ENCODE measurements at regions not wholly inside any gene's neighbourhood (a gene's known extent, or its start where the extent isn't known, plus 50 kb on each side); places are given as distances from the start of the nearest gene placed in this dataset.

DNA sequence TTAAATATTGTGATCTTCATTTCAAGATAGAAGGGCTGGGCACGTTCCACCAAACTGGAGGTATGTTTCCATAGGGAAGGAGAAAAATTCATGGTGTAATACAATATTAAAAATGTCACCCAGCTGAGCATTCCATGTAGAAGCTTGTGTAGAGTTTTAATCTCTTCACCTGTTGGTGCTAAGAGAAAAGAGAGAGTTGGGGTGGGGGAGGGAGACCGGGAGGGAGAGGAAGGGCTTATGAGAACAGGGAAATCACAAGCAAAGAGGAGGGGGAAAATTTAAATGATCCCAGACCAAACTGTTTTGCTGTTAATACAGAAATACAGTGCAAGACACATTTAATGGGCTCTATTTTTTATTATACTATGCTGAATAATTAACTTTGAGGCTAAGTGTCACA, 345.8 kb downstream of the ZNF536 start:
- TF ChIP-seq PAX5 (IDR thresholded peaks at IDR 0.05; ENCODE audit: insufficient read depth, low read length, severe bottlenecking) = no peak
- no peak for TF ChIP-seq POLR2A (IDR thresholded peaks at IDR 0.05; ENCODE audit: low read depth, low read length)
- no peak for TF ChIP-seq TAF1 (IDR thresholded peaks at IDR 0.05; ENCODE audit: low read depth, low read length)
- no peak for TF ChIP-seq SPI1 (IDR thresholded peaks at IDR 0.05; ENCODE audit: low read depth, low read length)
- TF ChIP-seq POLR2AphosphoS5 (IDR thresholded peaks at IDR 0.05; ENCODE audit: low read depth, low read length) = no peak
- TF ChIP-seq POU2F2 (IDR thresholded peaks at IDR 0.05; ENCODE audit: low read depth, low read length) = no peak
- no peak for DNase-seq (ENCODE audit: insufficient read length, low spot score)
- no peak for FAIRE-seq

DNA sequence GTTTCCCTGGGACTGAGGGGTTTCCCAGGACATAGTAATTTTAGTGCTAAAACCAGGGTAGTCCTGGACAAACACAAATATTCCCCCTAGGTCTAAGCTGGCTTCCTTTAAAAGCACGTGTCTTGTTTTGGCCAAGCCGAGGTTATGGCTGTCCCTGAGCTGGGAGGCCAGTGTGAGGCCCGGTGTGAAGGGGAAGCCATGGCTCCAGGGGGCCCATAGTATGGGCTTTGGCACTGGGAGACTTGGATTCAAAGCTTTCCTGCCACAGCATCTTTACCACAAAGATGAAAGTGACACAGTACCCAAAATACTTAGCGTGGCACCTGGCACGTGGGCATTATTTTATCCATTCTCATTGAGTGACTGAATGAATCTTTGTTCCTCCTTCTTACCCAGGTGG, 345.2 kb downstream of the ZNF536 start:
- FAIRE-seq = no peak
- TF ChIP-seq TAF1 (IDR thresholded peaks at IDR 0.05; ENCODE audit: low read depth, low read length) (no peak), SPI1 (IDR thresholded peaks at IDR 0.05; ENCODE audit: low read depth, low read length) (no peak), POLR2A (IDR thresholded peaks at IDR 0.05; ENCODE audit: low read depth, low read length) (no peak), POU2F2 (IDR thresholded peaks at IDR 0.05; ENCODE audit: low read depth, low read length) (no peak), POLR2AphosphoS5 (IDR thresholded peaks at IDR 0.05; ENCODE audit: low read depth, low read length) (no peak), PAX5 (IDR thresholded peaks at IDR 0.05; ENCODE audit: insufficient read depth, low read length, severe bottlenecking) (no peak)
- DNase-seq (ENCODE audit: insufficient read length, low spot score) = no peak

DNA sequence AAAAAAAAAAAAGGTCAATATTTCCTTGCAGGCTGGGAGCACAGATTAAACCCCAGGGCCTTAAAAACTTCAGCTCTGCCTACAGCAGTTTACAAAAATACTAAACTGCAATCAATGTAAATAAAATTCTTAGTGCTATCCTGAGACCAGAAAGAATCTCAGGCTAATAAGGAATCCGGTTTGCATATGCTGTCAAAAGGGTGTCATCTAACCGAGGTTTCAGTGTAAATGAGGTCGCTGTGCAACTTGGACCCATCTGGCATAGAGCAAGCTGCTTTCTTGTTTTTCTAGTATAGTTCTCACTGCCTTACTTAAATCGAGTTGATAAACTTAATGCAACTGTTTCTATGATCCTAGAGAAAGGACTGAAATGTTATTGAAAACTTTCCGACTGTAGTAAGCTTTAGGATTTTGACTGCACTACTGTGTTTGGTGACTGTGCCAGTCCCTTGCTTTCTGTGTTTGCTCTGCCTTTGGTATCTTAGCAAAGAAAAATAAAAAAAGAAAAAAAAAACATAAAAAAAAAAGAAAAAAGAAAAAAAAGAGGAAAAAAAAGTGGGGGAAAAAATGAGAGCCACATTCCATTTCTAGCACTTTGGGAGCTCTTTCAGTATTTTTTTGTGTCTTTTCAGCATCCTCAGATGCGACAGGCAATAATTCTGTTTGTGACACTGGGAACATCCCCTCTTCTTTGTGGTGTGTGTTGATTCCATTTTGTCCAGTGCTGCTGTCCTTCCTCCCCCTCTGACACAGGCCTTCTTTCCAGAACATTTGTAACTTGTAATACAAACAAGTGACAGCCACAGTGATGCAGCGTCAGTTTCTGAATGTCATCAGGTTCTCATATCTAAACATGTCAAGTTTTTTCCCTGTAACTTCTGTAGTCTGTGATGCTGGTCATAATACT, 340.5 kb downstream of the ZNF536 start:
- TF ChIP-seq TAF1 (IDR thresholded peaks at IDR 0.05; ENCODE audit: low read depth, low read length) (no peak), POU2F2 (IDR thresholded peaks at IDR 0.05; ENCODE audit: low read depth, low read length) (no peak), POLR2AphosphoS5 (IDR thresholded peaks at IDR 0.05; ENCODE audit: low read depth, low read length) (no peak), POLR2A (IDR thresholded peaks at IDR 0.05; ENCODE audit: low read depth, low read length) (no peak), SPI1 (IDR thresholded peaks at IDR 0.05; ENCODE audit: low read depth, low read length) (no peak), PAX5 (IDR thresholded peaks at IDR 0.05; ENCODE audit: insufficient read depth, low read length, severe bottlenecking) (no peak)
- no peak for DNase-seq (ENCODE audit: insufficient read length, low spot score)
- FAIRE-seq = no peak

DNA sequence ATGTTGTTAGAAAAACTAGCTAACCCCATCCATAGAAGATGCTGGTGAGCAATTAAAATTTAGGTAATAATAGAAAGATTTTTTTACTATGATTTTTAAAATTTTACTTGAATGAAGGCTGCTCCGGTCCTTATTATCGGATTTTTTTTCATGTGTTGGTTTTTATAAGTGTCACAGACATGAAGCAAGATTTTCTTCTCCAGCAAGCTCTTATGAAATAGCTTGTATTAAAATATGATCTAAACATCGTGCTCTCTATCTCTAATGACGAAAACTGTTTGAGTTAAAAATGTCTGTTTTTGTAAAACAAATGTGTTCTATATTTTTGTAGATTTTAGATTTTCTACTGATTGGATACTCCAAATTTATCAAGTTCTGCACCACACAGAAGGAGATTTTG, 339.6 kb downstream of the ZNF536 start:
- no peak for FAIRE-seq
- TF ChIP-seq SPI1 (IDR thresholded peaks at IDR 0.05; ENCODE audit: low read depth, low read length) (no peak), POU2F2 (IDR thresholded peaks at IDR 0.05; ENCODE audit: low read depth, low read length) (no peak), POLR2A (IDR thresholded peaks at IDR 0.05; ENCODE audit: low read depth, low read length) (no peak), POLR2AphosphoS5 (IDR thresholded peaks at IDR 0.05; ENCODE audit: low read depth, low read length) (no peak), TAF1 (IDR thresholded peaks at IDR 0.05; ENCODE audit: low read depth, low read length) (no peak), PAX5 (IDR thresholded peaks at IDR 0.05; ENCODE audit: insufficient read depth, low read length, severe bottlenecking) (no peak)

DNA sequence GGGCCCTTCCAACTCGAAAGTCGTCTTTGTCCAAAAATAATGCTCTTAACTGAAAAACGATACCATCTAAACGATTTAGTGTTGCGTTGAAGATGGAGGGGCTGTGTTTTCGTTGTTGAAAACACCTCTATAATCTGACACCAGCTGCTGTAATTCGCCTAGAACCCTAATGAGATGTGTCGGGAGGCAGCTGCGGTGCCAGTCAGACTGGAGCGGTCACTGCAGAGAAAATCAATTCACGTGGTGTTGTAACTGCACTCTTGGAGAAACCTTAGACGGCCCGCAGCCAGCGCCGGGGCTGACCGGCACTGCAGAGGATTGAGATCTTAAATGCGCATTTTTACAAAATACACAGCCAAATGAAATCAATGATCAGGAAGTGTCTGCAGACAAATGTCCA, 339.1 kb downstream of the ZNF536 start:
- DNase-seq (ENCODE audit: insufficient read length, low spot score) (no peak), FAIRE-seq (no peak)
- no peak for TF ChIP-seq POLR2AphosphoS5 (IDR thresholded peaks at IDR 0.05; ENCODE audit: low read depth, low read length)
- TF ChIP-seq SPI1 (IDR thresholded peaks at IDR 0.05; ENCODE audit: low read depth, low read length) = no peak
- no peak for TF ChIP-seq PAX5 (IDR thresholded peaks at IDR 0.05; ENCODE audit: insufficient read depth, low read length, severe bottlenecking)
- no peak for TF ChIP-seq TAF1 (IDR thresholded peaks at IDR 0.05; ENCODE audit: low read depth, low read length)

More for the DNA sequence above, 339.6 kb downstream of the ZNF536 start:
- no peak for DNase-seq (ENCODE audit: insufficient read length, low spot score)

DNA sequence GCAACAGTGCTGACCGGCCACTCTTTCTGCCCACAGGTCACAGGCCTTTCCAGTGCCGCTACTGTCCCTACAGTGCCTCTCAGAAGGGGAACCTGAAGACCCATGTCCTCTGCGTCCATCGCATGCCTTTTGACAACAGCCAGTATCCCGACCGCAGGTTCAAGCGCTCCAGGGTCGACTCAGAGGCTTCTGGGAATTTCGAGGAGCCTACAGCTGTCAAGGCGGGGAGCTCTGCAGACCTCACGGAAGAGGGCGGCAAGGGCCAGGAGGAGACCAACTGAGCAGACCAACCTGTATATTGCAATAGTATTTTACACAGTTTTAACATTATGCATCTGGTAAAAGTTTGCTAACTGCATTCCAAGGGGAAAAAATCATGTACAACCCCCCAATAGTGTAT, 338.5 kb downstream of the ZNF536 start:
- TF ChIP-seq PAX5 (IDR thresholded peaks at IDR 0.05; ENCODE audit: insufficient read depth, low read length, severe bottlenecking) = no peak
- TF ChIP-seq POLR2A (IDR thresholded peaks at IDR 0.05; ENCODE audit: low read depth, low read length) = no peak
- no peak for TF ChIP-seq SPI1 (IDR thresholded peaks at IDR 0.05; ENCODE audit: low read depth, low read length)
- no peak for TF ChIP-seq POLR2AphosphoS5 (IDR thresholded peaks at IDR 0.05; ENCODE audit: low read depth, low read length)
- TF ChIP-seq TAF1 (IDR thresholded peaks at IDR 0.05; ENCODE audit: low read depth, low read length) = no peak
- TF ChIP-seq POU2F2 (IDR thresholded peaks at IDR 0.05; ENCODE audit: low read depth, low read length) = no peak
- DNase-seq (ENCODE audit: insufficient read length, low spot score) (no peak), FAIRE-seq (no peak)

DNA sequence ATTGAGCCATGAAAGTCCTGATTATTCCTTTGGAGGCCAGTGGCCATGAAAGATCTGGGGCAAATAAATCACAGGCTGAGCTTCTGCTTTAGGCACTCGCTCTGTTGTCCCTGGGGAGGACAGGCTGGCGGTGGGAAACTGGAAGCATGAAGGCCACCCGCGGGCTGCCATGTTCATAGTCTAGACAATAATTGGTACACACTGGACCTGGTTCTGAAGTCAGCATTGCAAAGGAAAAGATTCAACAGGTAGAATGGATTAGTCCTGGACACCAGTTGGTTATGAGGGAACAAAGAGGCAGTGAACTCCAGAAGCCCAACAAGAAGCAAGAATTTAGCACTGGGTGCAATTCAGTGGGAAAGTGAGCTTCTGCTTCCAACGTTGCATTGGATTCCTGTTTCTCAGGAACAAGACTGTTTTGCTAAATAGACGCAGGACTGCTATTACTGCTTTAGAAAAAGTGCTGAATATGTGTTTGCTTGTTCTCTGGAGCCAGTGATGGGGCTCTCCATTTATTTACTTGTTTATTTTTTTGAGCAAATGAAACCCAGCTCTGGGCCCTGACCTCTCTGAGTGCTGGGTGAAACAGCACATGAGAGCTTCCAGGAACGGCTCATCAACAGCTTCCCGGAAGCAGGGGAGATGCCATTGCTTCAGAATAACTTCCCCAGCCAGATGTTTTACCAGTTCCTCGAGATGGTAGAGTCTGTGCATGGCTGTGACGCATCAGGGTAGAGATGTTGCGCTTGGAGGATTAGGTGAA, 336.4 kb downstream of the ZNF536 start:
- TF ChIP-seq SPI1 (IDR thresholded peaks at IDR 0.05; ENCODE audit: low read depth, low read length) (no peak), POLR2A (IDR thresholded peaks at IDR 0.05; ENCODE audit: low read depth, low read length) (no peak), TAF1 (IDR thresholded peaks at IDR 0.05; ENCODE audit: low read depth, low read length) (no peak), PAX5 (IDR thresholded peaks at IDR 0.05; ENCODE audit: insufficient read depth, low read length, severe bottlenecking) (no peak), POLR2AphosphoS5 (IDR thresholded peaks at IDR 0.05; ENCODE audit: low read depth, low read length) (no peak), POU2F2 (IDR thresholded peaks at IDR 0.05; ENCODE audit: low read depth, low read length) (no peak)
- FAIRE-seq = no peak
- DNase-seq (ENCODE audit: insufficient read length, low spot score) = no peak

DNA sequence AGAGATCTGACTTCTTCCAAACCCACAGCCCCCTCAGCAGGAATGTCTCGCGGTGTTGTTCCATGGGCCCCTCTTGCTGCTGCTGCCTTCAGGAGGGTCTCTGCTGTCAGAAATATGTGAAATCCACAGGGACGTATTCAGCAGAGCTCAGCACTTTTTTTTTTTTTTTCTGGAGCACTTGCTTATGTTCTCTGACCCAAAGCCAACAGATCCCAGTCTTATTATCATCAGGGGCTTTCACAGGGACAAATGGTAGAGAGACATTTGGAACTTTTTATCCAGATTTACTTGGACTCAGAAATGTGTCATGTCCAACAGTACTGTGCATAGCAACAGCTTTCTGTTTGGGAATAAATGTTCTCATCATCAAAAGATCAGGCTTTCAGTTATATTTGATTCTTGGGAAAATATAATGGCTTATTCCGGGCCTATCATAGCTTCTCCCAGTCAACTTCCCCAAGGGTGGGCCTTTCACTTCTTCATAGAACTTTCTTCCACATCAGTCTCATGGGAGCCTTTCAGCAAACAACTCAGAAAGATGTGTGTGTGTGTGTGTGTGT, 332.7 kb downstream of the ZNF536 start:
- TF ChIP-seq POLR2A (IDR thresholded peaks at IDR 0.05; ENCODE audit: low read depth, low read length) = no peak
- no peak for TF ChIP-seq POU2F2 (IDR thresholded peaks at IDR 0.05; ENCODE audit: low read depth, low read length)
- TF ChIP-seq TAF1 (IDR thresholded peaks at IDR 0.05; ENCODE audit: low read depth, low read length) = no peak
- TF ChIP-seq SPI1 (IDR thresholded peaks at IDR 0.05; ENCODE audit: low read depth, low read length) = no peak
- TF ChIP-seq PAX5 (IDR thresholded peaks at IDR 0.05; ENCODE audit: insufficient read depth, low read length, severe bottlenecking) = no peak
- no peak for TF ChIP-seq POLR2AphosphoS5 (IDR thresholded peaks at IDR 0.05; ENCODE audit: low read depth, low read length)
- FAIRE-seq (no peak), DNase-seq (ENCODE audit: insufficient read length, low spot score) (no peak)

DNA sequence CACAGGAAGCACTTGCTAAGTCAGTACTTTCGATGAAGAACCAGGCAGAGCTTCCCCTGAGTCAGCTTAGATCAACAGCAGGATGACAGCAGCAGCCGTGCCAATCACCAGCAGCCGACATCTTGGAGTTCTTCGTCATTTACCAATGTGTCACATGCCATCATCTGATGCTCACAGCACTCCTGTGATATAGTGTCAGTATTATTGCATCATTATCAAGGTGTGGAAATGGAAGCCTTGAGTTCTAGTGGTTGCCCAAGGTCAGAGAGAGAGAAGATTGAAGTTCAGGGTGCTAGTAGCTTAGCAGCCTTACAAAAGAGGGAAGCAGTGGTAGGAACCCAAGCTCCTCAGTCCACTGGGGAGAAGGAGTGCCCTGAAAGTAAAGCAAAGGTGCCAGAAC, 331.5 kb downstream of the ZNF536 start:
- no peak for FAIRE-seq
- TF ChIP-seq TAF1 (IDR thresholded peaks at IDR 0.05; ENCODE audit: low read depth, low read length) = no peak
- no peak for TF ChIP-seq SPI1 (IDR thresholded peaks at IDR 0.05; ENCODE audit: low read depth, low read length)
- no peak for TF ChIP-seq POLR2AphosphoS5 (IDR thresholded peaks at IDR 0.05; ENCODE audit: low read depth, low read length)
- no peak for TF ChIP-seq POU2F2 (IDR thresholded peaks at IDR 0.05; ENCODE audit: low read depth, low read length)
- no peak for TF ChIP-seq PAX5 (IDR thresholded peaks at IDR 0.05; ENCODE audit: insufficient read depth, low read length, severe bottlenecking)
- no peak for TF ChIP-seq POLR2A (IDR thresholded peaks at IDR 0.05; ENCODE audit: low read depth, low read length)
- DNase-seq (ENCODE audit: insufficient read length, low spot score) = no peak
